OCI-LY7 (cell line): ENCODE measurements at regions not wholly inside any gene's neighbourhood (a gene's known extent, or its start where the extent isn't known, plus 50 kb on each side); places are given as distances from the start of the nearest gene placed in this dataset.

Experiments
- BruUV-seq: library from RNA; stranded (reverse); fragments of 400-500 nt; replicated peaks from 2 replicates; lab custom pipeline; 2021; lab: Mats Ljungman, UMichigan
- CTCF ChIA-PET: fragments of 300-600 bp; sonication (Branson Sonifier 250); formaldehyde crosslinking; loops from one replicate; lab custom pipeline; 2022; ENCODE audit warnings: antibody characterized with exemption; ENCODE audit not compliant: unreplicated experiment; lab: Charles Lee
- POLR2A ChIA-PET: fragments of 300-600 bp; sonication (Branson Sonifier 250); formaldehyde crosslinking; loops from one replicate; lab custom pipeline; 2022; ENCODE audit warnings: antibody characterized with exemption; lab: Charles Lee
- DNase-seq: peaks from one replicate; pipeline ENCODE4 v3.0.0-alpha.2; 2015; ENCODE audit warnings: low spot score
- H2AFZ ChIP-seq: fragments of 200-600 bp; sonication (generic), shearing (Covaris generic); 2 replicates; pipeline ENCODE4 v1.6.1; 2014; ENCODE audit warnings: mild to moderate bottlenecking, antibody characterized with exemption, low read length, moderate library complexity
- H3K27ac ChIP-seq: fragments of 200-600 bp; sonication (generic); 2 replicates; pipeline ENCODE4 v1.5.1; 2014; ENCODE audit warnings: mixed run types, low read depth, mild to moderate bottlenecking, moderate library complexity, low read length, inconsistent platforms; ENCODE audit not compliant: poor library complexity, severe bottlenecking
- H3K36me3 ChIP-seq: fragments of 200-600 bp; sonication (generic); 2 replicates; pipeline ENCODE4 v1.6.1; 2014; ENCODE audit warnings: mild to moderate bottlenecking, antibody characterized with exemption, low read length, moderate library complexity, mixed read lengths; ENCODE audit not compliant: insufficient read depth
- H3K4me1 ChIP-seq: fragments of 200-600 bp; sonication (generic); 2 replicates; pipeline ENCODE4 v1.5.1; 2014; ENCODE audit warnings: mild to moderate bottlenecking, low read length; ENCODE audit not compliant: insufficient read depth, poor library complexity, severe bottlenecking
- H3K4me2 ChIP-seq: fragments of 200-600 bp; sonication (generic); 2 replicates; pipeline ENCODE4 v1.6.1; 2014; ENCODE audit warnings: mild to moderate bottlenecking, low read length
- H3K4me3 ChIP-seq: fragments of 200-600 bp; sonication (generic); 2 replicates; pipeline ENCODE4 v1.5.1; 2014; ENCODE audit warnings: mild to moderate bottlenecking, low read depth, low read length; ENCODE audit not compliant: poor library complexity, severe bottlenecking
- H3K79me2 ChIP-seq: fragments of 200-600 bp; sonication (generic); 2 replicates; pipeline ENCODE4 v1.6.1; 2016; ENCODE audit warnings: low read depth, mild to moderate bottlenecking, low read length, moderate library complexity, mixed read lengths; ENCODE audit not compliant: insufficient read depth
- H3K9me2 ChIP-seq: fragments of 200-600 bp; sonication (generic); 2 replicates; pipeline ENCODE4 v1.6.1; 2016; ENCODE audit warnings: mild to moderate bottlenecking, low read length, mixed read lengths; ENCODE audit not compliant: insufficient read depth
- H3K9me3 ChIP-seq: fragments of 200-600 bp; sonication (generic); 2 replicates; pipeline ENCODE4 v1.6.1; 2014; ENCODE audit warnings: mild to moderate bottlenecking, mixed run types, low read length, mixed read lengths
- H4K20me1 ChIP-seq: fragments of 200-600 bp; sonication (generic); 2 replicates; pipeline ENCODE4 v1.6.1; 2014; ENCODE audit warnings: mild to moderate bottlenecking, antibody characterized with exemption, low read length, moderate library complexity, mixed read lengths; ENCODE audit not compliant: insufficient read depth
- EZH2phosphoT487 ChIP-seq: fragments of 200-600 bp; sonication (generic); IDR thresholded peaks from 2 replicates; pipeline ENCODE4 v1.6.1; 2018; ENCODE audit warnings: low read depth, borderline replicate concordance, mild to moderate bottlenecking, mixed run types, antibody characterized with exemption, low read length, moderate library complexity, mixed read lengths
- intact Hi-C: fragments of 100-400 bp; cut with micrococcal nuclease; formaldehyde crosslinking; loops from one replicate; pipeline ENCODE4 v1.10.0; 2022; ENCODE audit not compliant: unreplicated experiment
- TF ChIP-seq, protein P1 (sequence below): fragments of 200-600 bp; sonication (generic); conservative IDR thresholded peaks from 2 replicates; pipeline ENCODE4 v1.5.1; 2014; ENCODE audit warnings: mild to moderate bottlenecking, antibody characterized with exemption, low read length, moderate library complexity, mixed read lengths

DNA sequence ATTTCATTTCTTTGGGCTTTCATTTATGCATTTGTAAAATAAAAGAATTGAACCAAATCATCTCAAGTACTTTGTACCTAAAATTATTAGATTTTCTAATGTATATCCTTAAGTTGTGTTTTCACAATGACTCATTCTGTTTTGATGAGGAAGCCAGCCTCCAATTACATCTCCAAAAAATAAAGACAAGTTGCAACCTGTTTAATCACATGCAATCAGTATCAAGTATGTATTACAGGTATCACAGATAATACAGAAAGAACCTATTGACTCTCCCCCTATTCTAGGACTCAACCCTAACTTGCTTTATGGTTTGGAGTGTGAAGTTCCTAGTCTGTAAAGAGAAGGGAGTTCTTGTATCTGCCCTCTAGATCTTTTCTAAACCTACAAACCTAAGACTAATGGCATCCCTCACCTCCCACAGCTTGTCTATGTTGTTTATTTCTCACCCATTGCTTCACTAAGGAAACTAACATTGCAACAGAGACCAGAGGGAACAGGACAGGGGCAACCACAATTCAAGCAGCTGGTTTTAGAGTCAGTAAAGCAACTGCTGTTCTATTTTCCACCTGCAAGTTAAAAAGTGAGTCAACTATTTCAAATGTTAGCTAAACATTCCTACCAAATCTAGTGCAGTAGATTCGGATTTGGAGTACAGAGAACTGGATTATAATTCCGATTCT, 141.1 kb upstream of the ETAA1 start:
- Histone ChIP-seq H4K20me1 (no peaks in the 10 kb centered on the region), H3K79me2 (no peaks in the 10 kb centered on the region), H2AFZ (no peak overlapping the region), H3K4me2 (no peak overlapping the region), H3K9me2 (no peaks in the 10 kb centered on the region), H3K4me3 (no peak overlapping the region), H3K36me3 (no peaks in the 10 kb centered on the region), H3K4me1 (no peaks in the 10 kb centered on the region), H3K27ac (no peak overlapping the region), H3K9me3 (no peaks in the 10 kb centered on the region)
- TF ChIP-seq, protein P1, sequence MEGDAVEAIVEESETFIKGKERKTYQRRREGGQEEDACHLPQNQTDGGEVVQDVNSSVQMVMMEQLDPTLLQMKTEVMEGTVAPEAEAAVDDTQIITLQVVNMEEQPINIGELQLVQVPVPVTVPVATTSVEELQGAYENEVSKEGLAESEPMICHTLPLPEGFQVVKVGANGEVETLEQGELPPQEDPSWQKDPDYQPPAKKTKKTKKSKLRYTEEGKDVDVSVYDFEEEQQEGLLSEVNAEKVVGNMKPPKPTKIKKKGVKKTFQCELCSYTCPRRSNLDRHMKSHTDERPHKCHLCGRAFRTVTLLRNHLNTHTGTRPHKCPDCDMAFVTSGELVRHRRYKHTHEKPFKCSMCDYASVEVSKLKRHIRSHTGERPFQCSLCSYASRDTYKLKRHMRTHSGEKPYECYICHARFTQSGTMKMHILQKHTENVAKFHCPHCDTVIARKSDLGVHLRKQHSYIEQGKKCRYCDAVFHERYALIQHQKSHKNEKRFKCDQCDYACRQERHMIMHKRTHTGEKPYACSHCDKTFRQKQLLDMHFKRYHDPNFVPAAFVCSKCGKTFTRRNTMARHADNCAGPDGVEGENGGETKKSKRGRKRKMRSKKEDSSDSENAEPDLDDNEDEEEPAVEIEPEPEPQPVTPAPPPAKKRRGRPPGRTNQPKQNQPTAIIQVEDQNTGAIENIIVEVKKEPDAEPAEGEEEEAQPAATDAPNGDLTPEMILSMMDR, result no peak
- no peak for TF ChIP-seq EZH2phosphoT487
- no peak for DNase-seq
- no TSS peak for BruUV-seq
- POLR2A ChIA-PET, result interaction anchor here (0.5 to 1.1 kb wide), 2 partner anchors 10 to 26 kb away, joined by 3 to 5 read pairs; no protein-coding TSS in a partner anchor
- CTCF ChIA-PET, result no interaction called here
- intact Hi-C loops, result no loop called here

DNA sequence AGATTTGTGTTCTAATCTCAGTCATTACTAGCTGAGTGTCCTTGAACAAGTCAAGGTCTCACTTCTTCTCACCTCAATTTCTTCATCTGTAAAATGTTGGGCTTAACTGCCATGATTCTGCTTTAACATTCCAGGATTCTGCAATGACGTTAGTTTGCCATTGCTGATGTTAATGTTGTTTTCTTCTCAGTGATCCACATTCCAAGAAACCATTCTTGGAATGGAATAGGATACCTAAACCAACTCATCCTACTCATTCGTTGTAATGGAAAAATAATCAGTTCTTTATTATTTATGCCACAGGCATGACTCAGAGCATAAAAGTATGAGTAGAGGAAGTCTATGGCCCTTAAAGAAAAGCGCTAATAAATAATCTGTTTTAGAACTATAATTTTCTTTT, 140.2 kb upstream of the ETAA1 start:
- intact Hi-C loops, result no loop called here
- no TSS peak for BruUV-seq
- ChIA-PET CTCF (no interaction called here), POLR2A (no interaction called here)
- no peak overlapping the region for H2AFZ ChIP-seq
- no peak overlapping the region for H3K4me3 ChIP-seq
- no peak overlapping the region for H3K27ac ChIP-seq
- TF ChIP-seq, protein P1, result no peak
- TF ChIP-seq EZH2phosphoT487, result no peak
- H3K4me1 ChIP-seq, result no peaks in the 10 kb centered on the region
- H3K9me2 ChIP-seq, result no peaks in the 10 kb centered on the region
- no peak for DNase-seq
- H3K9me3 ChIP-seq, result no peaks in the 10 kb centered on the region
- H4K20me1 ChIP-seq, result no peaks in the 10 kb centered on the region
- H3K4me2 ChIP-seq, result no peak overlapping the region
- no peaks in the 10 kb centered on the region for H3K79me2 ChIP-seq
- H3K36me3 ChIP-seq, result no peaks in the 10 kb centered on the region

DNA sequence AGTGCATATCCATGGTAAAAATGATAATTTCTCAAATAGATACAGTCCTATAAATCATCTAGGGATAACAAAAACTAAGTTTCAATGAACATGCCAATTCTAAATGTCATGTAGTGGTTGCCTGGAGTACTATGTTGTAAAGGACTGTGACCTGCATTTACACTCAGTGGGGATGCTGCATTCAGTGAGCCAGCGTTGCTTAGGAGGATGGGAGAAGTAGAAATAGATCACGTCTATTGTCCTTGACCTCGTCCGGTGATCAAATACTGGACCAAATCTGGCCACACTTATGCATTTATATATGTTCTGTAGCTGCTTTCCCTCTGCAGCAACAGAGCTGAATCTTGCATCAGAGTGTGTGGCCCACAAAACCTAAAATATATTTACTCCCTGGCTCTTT, 139.0 kb upstream of the ETAA1 start:
- no TSS peak for BruUV-seq
- no peaks in the 10 kb centered on the region for H3K79me2 ChIP-seq
- H3K27ac ChIP-seq, result no peak overlapping the region
- ChIA-PET CTCF (no interaction called here), POLR2A (no interaction called here)
- no peaks in the 10 kb centered on the region for H3K4me1 ChIP-seq
- H3K4me2 ChIP-seq, result no peak overlapping the region
- no peak overlapping the region for H2AFZ ChIP-seq
- no peak overlapping the region for H3K4me3 ChIP-seq
- H3K9me2 ChIP-seq, result no peaks in the 10 kb centered on the region
- intact Hi-C loops, result no loop called here
- no peaks in the 10 kb centered on the region for H4K20me1 ChIP-seq
- TF ChIP-seq, protein P1, result no peak
- no peak for TF ChIP-seq EZH2phosphoT487
- no peaks in the 10 kb centered on the region for H3K36me3 ChIP-seq
- no peaks in the 10 kb centered on the region for H3K9me3 ChIP-seq
- DNase-seq, result no peak
